HepG2 (cell line): ENCODE measurements at regions not wholly inside any gene's neighbourhood (a gene's known extent, or its start where the extent isn't known, plus 50 kb on each side); places are given as distances from the start of the nearest gene placed in this dataset.

Experiments used
- ATAC-seq: fragments of 200-7000 bp; cut with Tn5 transposase; 3 replicates; pipeline ENCODE4 v1.9.1; 2020; ENCODE audit warnings: mild to moderate bottlenecking, moderate library complexity
- BruUV-seq: library from RNA; stranded (reverse); fragments of 400-500 nt; replicated peaks from 2 replicates; lab custom pipeline; 2021; lab: Mats Ljungman, UMichigan
- CTCF ChIA-PET: fragments of 300-600 bp; formaldehyde crosslinking; extraction: SDS; loops from one replicate; lab custom pipeline; 2021; ENCODE audit warnings: low total read pairs, inconsistent platforms, low intra/inter-chr PET ratio; lab: Yijun Ruan, JAX
- POLR2A ChIA-PET: fragments of 350-600 bp; sonication (Branson Sonifier 250); formaldehyde crosslinking; loops from one replicate; lab custom pipeline; 2020; ENCODE audit warnings: antibody characterized with exemption, inconsistent platforms; lab: Yijun Ruan, JAX
- DNase-seq: peaks from one replicate; pipeline ENCODE4 v3.0.0-alpha.2; 2015; ENCODE audit warnings: low spot score
- FAIRE-seq: peaks from 3 replicates; lab custom pipeline; 2011; peaks lifted over from hg19 to GRCh38; lab: Jason Lieb, UNC
- H2AFZ ChIP-seq: one replicate; pipeline ENCODE4 v1.6.1; 2011; ENCODE audit warnings: low read length, inconsistent platforms
- H3K27ac ChIP-seq: fragments of 300-600 bp; 3 replicates; pipeline ENCODE4 v1.8.0; 2011; ENCODE audit warnings: mixed run types, mild to moderate bottlenecking, mixed read lengths, low read length, inconsistent platforms; ENCODE audit not compliant: insufficient read depth; ENCODE audit errors: extremely low read length
- H3K27me3 ChIP-seq, 2 experiments: fragments of 200-600 bp in 1 of 2; 2 replicates in 1 of 2; 3 replicates in 1 of 2; pipeline versions ENCODE4 v1.6.0 to v1.8.0; 2011; ENCODE audit warnings: low read length in 2 of 2, mild to moderate bottlenecking in 2 of 2, moderate library complexity in 2 of 2, inconsistent platforms in 1 of 2; ENCODE audit not compliant: insufficient read depth in 2 of 2, control insufficient read depth in 1 of 2
- H3K36me3 ChIP-seq, 2 experiments: fragments of 200-600 bp in 1 of 2; replicated peaks in 1 of 2; 2 replicates in 1 of 2; 3 replicates in 1 of 2; pipeline versions ENCODE4 v1.5.1 to v1.8.0; 2011; ENCODE audit warnings: low read length in 2 of 2, inconsistent platforms in 1 of 2; ENCODE audit not compliant: insufficient read depth in 2 of 2, control insufficient read depth in 1 of 2
- H3K4me1 ChIP-seq: 2 replicates; pipeline ENCODE4 v1.5.1; 2012; ENCODE audit warnings: low read length, inconsistent platforms; ENCODE audit not compliant: insufficient read depth
- H3K4me2 ChIP-seq: 2 replicates; pipeline ENCODE4 v1.6.0; 2011; ENCODE audit warnings: low read depth, low read length, inconsistent platforms
- H3K4me3 ChIP-seq, 3 experiments: fragments of 200-600 bp in 1 of 3; sonication (generic), shearing (Covaris generic) in 1 of 3; replicated peaks in 1 of 3; 2 replicates each; pipeline ENCODE4 v1.5.1; 2011 to 2016; ENCODE audit warnings: low read length in 3 of 3, inconsistent platforms in 2 of 3, low read depth in 2 of 3, mild to moderate bottlenecking in 2 of 3, control low read depth in 1 of 3, mixed read lengths in 1 of 3; ENCODE audit not compliant: insufficient read depth in 1 of 3
- H3K79me2 ChIP-seq: one replicate; pipeline ENCODE4 v1.6.1; 2011; ENCODE audit warnings: low read length, inconsistent platforms; ENCODE audit not compliant: insufficient read depth
- H3K9ac ChIP-seq: 2 replicates; pipeline ENCODE4 v1.6.0; 2011; ENCODE audit warnings: mild to moderate bottlenecking, low read depth, low read length, inconsistent platforms; ENCODE audit not compliant: insufficient read depth
- H3K9me3 ChIP-seq: 2 replicates; pipeline ENCODE4 v1.5.1; 2012; ENCODE audit warnings: mild to moderate bottlenecking, low read length
- H4K20me1 ChIP-seq: 2 replicates; pipeline ENCODE4 v1.6.0; 2011; ENCODE audit warnings: inconsistent platforms, mild to moderate bottlenecking, low read length, moderate library complexity; ENCODE audit not compliant: insufficient read depth
- ATAD3A ChIP-seq: sonication (generic); formaldehyde crosslinking; IDR thresholded peaks from 2 replicates; pipeline ENCODE4 v1.4.0; 2020; ENCODE audit warnings: missing genetic modification reagents
- ATF4 ChIP-seq, 2 experiments: fragments of 450-650 bp in 1 of 2; sonication (generic) in 1 of 2; formaldehyde crosslinking; IDR thresholded peaks; 2 replicates each; pipeline versions ENCODE4 v1.5.0 to v1.8.0; 2020 to 2022; ENCODE audit warnings: mild to moderate bottlenecking in 1 of 2, missing genetic modification reagents in 1 of 2
- CHD2 ChIP-seq: IDR thresholded peaks from 2 replicates; pipeline ENCODE4 v1.6.1; 2011; ENCODE audit warnings: low read depth, low read length, improper control_type of control experiment
- CREB1 ChIP-seq, 2 experiments: fragments of 450-650 bp in 1 of 2; IDR thresholded peaks; 2 replicates each; pipeline ENCODE4 v1.6.1; 2016 to 2017; ENCODE audit warnings: control low read depth in 1 of 2, mild to moderate bottlenecking in 1 of 2, missing compliant biosample characterization in 1 of 2, missing genetic modification characterization in 1 of 2
- DMAP1 ChIP-seq: IDR thresholded peaks from 2 replicates; pipeline ENCODE4 v1.6.1; 2016
- GABPA ChIP-seq, 2 experiments: IDR thresholded peaks; 2 replicates each; pipeline ENCODE4 v1.6.1; 2011 to 2016; ENCODE audit warnings: low read depth in 2 of 2, low read length in 1 of 2, missing biosample characterization in 1 of 2, missing genetic modification characterization in 1 of 2
- GABPB1 ChIP-seq: IDR thresholded peaks from 2 replicates; pipeline ENCODE4 v1.6.1; 2016; ENCODE audit warnings: mild to moderate bottlenecking, missing genetic modification reagents, moderate library complexity, missing compliant biosample characterization
- MEIS1 ChIP-seq: sonication (generic); formaldehyde crosslinking; IDR thresholded peaks from 2 replicates; pipeline ENCODE4 v1.9.0; 2021; ENCODE audit warnings: mild to moderate bottlenecking, missing genetic modification reagents, moderate library complexity, borderline replicate concordance
- MYNN ChIP-seq: sonication (generic); formaldehyde crosslinking; IDR thresholded peaks from 2 replicates; pipeline ENCODE4 v1.4.0; 2020; ENCODE audit warnings: mild to moderate bottlenecking, low read depth, missing genetic modification reagents
- PRPF4 ChIP-seq: fragments of 200-400 bp; formaldehyde crosslinking; IDR thresholded peaks from 2 replicates; pipeline ENCODE4 v1.6.1; 2016; ENCODE audit warnings: low read length, low read depth; ENCODE audit not compliant: poor library complexity, severe bottlenecking
- TBL1XR1 ChIP-seq: fragments of 150-350 bp; IDR thresholded peaks from 2 replicates; pipeline ENCODE4 v1.6.1; 2014; ENCODE audit warnings: borderline replicate concordance, low read length; ENCODE audit not compliant: partially characterized antibody
- YEATS2 ChIP-seq: sonication (generic); formaldehyde crosslinking; IDR thresholded peaks from 2 replicates; pipeline ENCODE4 v1.4.0; 2020; ENCODE audit warnings: missing genetic modification reagents, borderline replicate concordance
- ZBTB38 ChIP-seq: sonication (generic); formaldehyde crosslinking; IDR thresholded peaks from 2 replicates; pipeline ENCODE4 v1.5.1; 2020; ENCODE audit warnings: mild to moderate bottlenecking, missing genetic modification reagents
- ZBTB46 ChIP-seq: sonication (generic); formaldehyde crosslinking; IDR thresholded peaks from 2 replicates; pipeline ENCODE4 v1.4.0; 2020; ENCODE audit warnings: mild to moderate bottlenecking, missing genetic modification reagents, borderline replicate concordance
- ZNF468 ChIP-seq: sonication (generic); formaldehyde crosslinking; IDR thresholded peaks from 2 replicates; pipeline ENCODE4 v1.8.0; 2022; ENCODE audit warnings: mild to moderate bottlenecking, moderate library complexity, missing genetic modification reagents
- WGBS: methylation state at CpG from one replicate; pipeline ENCODE4 v1.1.6; 2017; ENCODE audit warnings: low lambda C conversion rate; 5-methylcytosine and 5-hydroxymethylcytosine counted together
- in situ Hi-C: cut with HindIII; loops from 2 replicates; pipeline ENCODE4 v1.10.0; 2017; ENCODE audit warnings: low pct_unique_long_range_greater_than_20kb; ENCODE audit not compliant: extremely low pct_ligation_motif_present
- intact Hi-C: fragments of 100-400 bp; cut with micrococcal nuclease; formaldehyde crosslinking; loops from one replicate; pipeline ENCODE4 v1.10.0; 2022; ENCODE audit not compliant: unreplicated experiment

GRCh38 chr1:87472716-87473115 lies 144.0 kb downstream of the LMO4 start:
- H3K79me2 ChIP-seq: no peaks in the 10 kb centered on the region
- no peak overlapping the region for H3K27ac ChIP-seq
- no peak overlapping the region for H3K4me2 ChIP-seq
- DNase-seq (no peak), ATAC-seq (no peak), FAIRE-seq (no peak)
- no peaks in the 10 kb centered on the region for H3K27me3 ChIP-seq
- no TSS peak for BruUV-seq
- no peak overlapping the region for H3K4me3 ChIP-seq
- 5% methylated on average over 4 of the region's 4 CpGs for WGBS
- no peaks in the 10 kb centered on the region for H3K9me3 ChIP-seq
- CTCF ChIA-PET: no interaction called here
- intact Hi-C loops (no loop called here), in situ Hi-C loops (no loop called here)
- H3K9ac ChIP-seq: no peak overlapping the region
- TF ChIP-seq CREB1 (IDR thresholded peaks at IDR 0.05) (no peak), CREB1 (CRISPR knock-in tag; IDR thresholded peaks at IDR 0.05) (no peak), ZBTB38 (CRISPR knock-in tag) (no peak), DMAP1 (CRISPR knock-in tag) (no peak), ZNF468 (no peak), YEATS2 (CRISPR knock-in tag) (no peak), ATAD3A (CRISPR knock-in tag) (no peak), CHD2 (no peak), MEIS1 (CRISPR knock-in tag) (no peak), GABPB1 (CRISPR knock-in tag) (no peak), GABPA (IDR thresholded peaks at IDR 0.05; ENCODE audit: low read depth, low read length) (no peak), GABPA (CRISPR knock-in tag; IDR thresholded peaks at IDR 0.05; ENCODE audit: low read depth) (no peak), PRPF4 (no peak), ATF4 (CRISPR knock-in tag; IDR thresholded peaks at IDR 0.05) (no peak), ZBTB46 (CRISPR knock-in tag) (no peak), TBL1XR1 (no peak), MYNN (CRISPR knock-in tag) (no peak)
- no peaks in the 10 kb centered on the region for H3K36me3 ChIP-seq
- H2AFZ ChIP-seq: no peak overlapping the region
- H3K4me1 ChIP-seq: no peaks in the 10 kb centered on the region
- H4K20me1 ChIP-seq: no peaks in the 10 kb centered on the region
- POLR2A ChIA-PET: no interaction called here
